HepG2 (cell line): ENCODE measurements at regions not wholly inside any gene's neighbourhood (a gene's known extent, or its start where the extent isn't known, plus 50 kb on each side); places are given as distances from the start of the nearest gene placed in this dataset.

Source experiments
- ATAC-seq: fragments of 200-7000 bp; cut with Tn5 transposase; 3 replicates; pipeline ENCODE4 v1.9.1; 2020; ENCODE audit warnings: mild to moderate bottlenecking, moderate library complexity
- BruUV-seq: library from RNA; stranded (reverse); fragments of 400-500 nt; replicated peaks from 2 replicates; lab custom pipeline; 2021; lab: Mats Ljungman, UMichigan
- CTCF ChIA-PET: fragments of 300-600 bp; formaldehyde crosslinking; extraction: SDS; loops from one replicate; lab custom pipeline; 2021; ENCODE audit warnings: low total read pairs, inconsistent platforms, low intra/inter-chr PET ratio; lab: Yijun Ruan, JAX
- POLR2A ChIA-PET: fragments of 350-600 bp; sonication (Branson Sonifier 250); formaldehyde crosslinking; loops from one replicate; lab custom pipeline; 2020; ENCODE audit warnings: antibody characterized with exemption, inconsistent platforms; lab: Yijun Ruan, JAX
- DNase-seq: peaks from one replicate; pipeline ENCODE4 v3.0.0-alpha.2; 2015; ENCODE audit warnings: low spot score
- FAIRE-seq: peaks from 3 replicates; lab custom pipeline; 2011; peaks lifted over from hg19 to GRCh38; lab: Jason Lieb, UNC
- H2AFZ ChIP-seq: one replicate; pipeline ENCODE4 v1.6.1; 2011; ENCODE audit warnings: low read length, inconsistent platforms
- H3K27ac ChIP-seq: fragments of 300-600 bp; 3 replicates; pipeline ENCODE4 v1.8.0; 2011; ENCODE audit warnings: mixed run types, mild to moderate bottlenecking, mixed read lengths, low read length, inconsistent platforms; ENCODE audit not compliant: insufficient read depth; ENCODE audit errors: extremely low read length
- H3K27me3 ChIP-seq, 2 experiments: fragments of 200-600 bp in 1 of 2; 2 replicates in 1 of 2; 3 replicates in 1 of 2; pipeline versions ENCODE4 v1.6.0 to v1.8.0; 2011; ENCODE audit warnings: low read length in 2 of 2, mild to moderate bottlenecking in 2 of 2, moderate library complexity in 2 of 2, inconsistent platforms in 1 of 2; ENCODE audit not compliant: insufficient read depth in 2 of 2, control insufficient read depth in 1 of 2
- H3K36me3 ChIP-seq, 2 experiments: fragments of 200-600 bp in 1 of 2; replicated peaks in 1 of 2; 2 replicates in 1 of 2; 3 replicates in 1 of 2; pipeline versions ENCODE4 v1.5.1 to v1.8.0; 2011; ENCODE audit warnings: low read length in 2 of 2, inconsistent platforms in 1 of 2; ENCODE audit not compliant: insufficient read depth in 2 of 2, control insufficient read depth in 1 of 2
- H3K4me1 ChIP-seq: 2 replicates; pipeline ENCODE4 v1.5.1; 2012; ENCODE audit warnings: low read length, inconsistent platforms; ENCODE audit not compliant: insufficient read depth
- H3K4me2 ChIP-seq: 2 replicates; pipeline ENCODE4 v1.6.0; 2011; ENCODE audit warnings: low read depth, low read length, inconsistent platforms
- H3K4me3 ChIP-seq, 3 experiments: fragments of 200-600 bp in 1 of 3; sonication (generic), shearing (Covaris generic) in 1 of 3; replicated peaks in 1 of 3; 2 replicates each; pipeline ENCODE4 v1.5.1; 2011 to 2016; ENCODE audit warnings: low read length in 3 of 3, inconsistent platforms in 2 of 3, low read depth in 2 of 3, mild to moderate bottlenecking in 2 of 3, control low read depth in 1 of 3, mixed read lengths in 1 of 3; ENCODE audit not compliant: insufficient read depth in 1 of 3
- H3K79me2 ChIP-seq: one replicate; pipeline ENCODE4 v1.6.1; 2011; ENCODE audit warnings: low read length, inconsistent platforms; ENCODE audit not compliant: insufficient read depth
- H3K9ac ChIP-seq: 2 replicates; pipeline ENCODE4 v1.6.0; 2011; ENCODE audit warnings: mild to moderate bottlenecking, low read depth, low read length, inconsistent platforms; ENCODE audit not compliant: insufficient read depth
- H3K9me3 ChIP-seq: 2 replicates; pipeline ENCODE4 v1.5.1; 2012; ENCODE audit warnings: mild to moderate bottlenecking, low read length
- H4K20me1 ChIP-seq: 2 replicates; pipeline ENCODE4 v1.6.0; 2011; ENCODE audit warnings: inconsistent platforms, mild to moderate bottlenecking, low read length, moderate library complexity; ENCODE audit not compliant: insufficient read depth
- IKZF1 ChIP-seq: fragments of 450-650 bp; IDR thresholded peaks from 2 replicates; pipeline ENCODE4 v1.7.1; 2016
- NFIB ChIP-seq: sonication (generic); formaldehyde crosslinking; IDR thresholded peaks from 2 replicates; pipeline ENCODE4 v1.9.0; 2021; ENCODE audit warnings: missing genetic modification reagents, mild to moderate bottlenecking, borderline replicate concordance
- NFIC ChIP-seq: IDR thresholded peaks from 2 replicates; pipeline ENCODE4 v1.6.1; 2012; ENCODE audit warnings: mild to moderate bottlenecking, low read length, inconsistent platforms
- TEAD3 ChIP-seq: optimal IDR thresholded peaks from 2 replicates; pipeline ENCODE3; 2016; ENCODE audit warnings: borderline replicate concordance
- ZNF20 ChIP-seq: sonication (generic); formaldehyde crosslinking; IDR thresholded peaks from 2 replicates; pipeline ENCODE4 v1.4.0; 2020; ENCODE audit warnings: mild to moderate bottlenecking, moderate library complexity, missing genetic modification reagents
- ZNF652 ChIP-seq: IDR thresholded peaks from 2 replicates; pipeline ENCODE4 v1.6.1; 2016; ENCODE audit warnings: low read depth, borderline replicate concordance
- ZNF792 ChIP-seq: IDR thresholded peaks from 2 replicates; pipeline ENCODE4 v1.6.1; 2016
- ZSCAN29 ChIP-seq: sonication (generic); formaldehyde crosslinking; conservative IDR thresholded peaks from 2 replicates; pipeline ENCODE4 v1.4.0; 2020; ENCODE audit warnings: mild to moderate bottlenecking, missing genetic modification reagents
- WGBS: methylation state at CpG from one replicate; pipeline ENCODE4 v1.1.6; 2017; ENCODE audit warnings: low lambda C conversion rate; 5-methylcytosine and 5-hydroxymethylcytosine counted together
- in situ Hi-C: cut with HindIII; loops from 2 replicates; pipeline ENCODE4 v1.10.0; 2017; ENCODE audit warnings: low pct_unique_long_range_greater_than_20kb; ENCODE audit not compliant: extremely low pct_ligation_motif_present
- intact Hi-C: fragments of 100-400 bp; cut with micrococcal nuclease; formaldehyde crosslinking; loops from one replicate; pipeline ENCODE4 v1.10.0; 2022; ENCODE audit not compliant: unreplicated experiment
- TF ChIP-seq, protein P1 (sequence below): sonication (generic); formaldehyde crosslinking; IDR thresholded peaks from 2 replicates; pipeline ENCODE4 v1.4.0; 2020; ENCODE audit warnings: mild to moderate bottlenecking, missing genetic modification reagents

GRCh38 chr4:83757121-83757621, 221.3 kb downstream of the GPAT3 start:
- H3K79me2 ChIP-seq: no peaks in the 10 kb centered on the region
- no peak for ATAC-seq
- ChIA-PET POLR2A (no interaction called here), CTCF (no interaction called here)
- H3K36me3 ChIP-seq: no peaks in the 10 kb centered on the region
- no peak overlapping the region for H3K4me3 ChIP-seq
- H3K27me3 ChIP-seq: no peaks in the 10 kb centered on the region
- H2AFZ ChIP-seq: no peak overlapping the region
- H3K9ac ChIP-seq: no peak overlapping the region
- no peaks in the 10 kb centered on the region for H3K9me3 ChIP-seq
- H3K27ac ChIP-seq: no peak overlapping the region
- H3K4me2 ChIP-seq: no peak overlapping the region
- FAIRE-seq: no peak
- no peaks in the 10 kb centered on the region for H3K4me1 ChIP-seq
- intact Hi-C loops (no loop called here), in situ Hi-C loops (loop anchor here (25.0 kb wide), 1 partner anchor 505 kb away; no protein-coding TSS in a partner anchor)
- TF ChIP-seq NFIC (no peak), ZSCAN29 (CRISPR knock-in tag) (no peak), NFIB (no peak), IKZF1 (no peak), ZNF792 (CRISPR knock-in tag) (no peak)
- H4K20me1 ChIP-seq: no peaks in the 10 kb centered on the region
- 0% methylated on average over 2 of the region's 2 CpGs for WGBS
- BruUV-seq: no TSS peak
- DNase-seq: no peak

DNA sequence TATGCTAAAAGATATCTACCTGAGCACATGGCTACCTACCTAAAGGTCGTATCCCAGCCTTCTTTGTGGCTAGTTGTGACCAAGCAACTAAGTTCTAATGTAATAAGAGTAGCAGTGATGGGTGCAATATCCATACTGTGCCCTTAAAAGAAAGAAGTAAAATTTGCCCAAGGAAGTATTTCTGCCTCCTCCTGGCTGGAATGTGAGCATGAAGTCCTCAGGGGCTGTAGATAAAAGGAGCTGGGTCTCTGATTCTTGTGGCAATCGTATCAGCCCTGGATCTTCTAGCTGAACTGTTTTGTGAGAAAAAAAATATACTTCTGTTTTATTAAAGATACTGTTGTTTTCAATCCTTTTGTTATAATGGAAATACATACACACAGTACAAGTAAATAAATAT, 217.4 kb downstream of the GPAT3 start:
- BruUV-seq: no TSS peak
- FAIRE-seq (no peak), DNase-seq (no peak), ATAC-seq (no peak)
- 3% methylated on average over 2 of the region's 2 CpGs for WGBS
- Histone ChIP-seq H3K27me3 (no peaks in the 10 kb centered on the region), H3K36me3 (no peaks in the 10 kb centered on the region), H3K4me1 (no peaks in the 10 kb centered on the region), H3K9me3 (no peaks in the 10 kb centered on the region), H3K4me2 (no peak overlapping the region), H2AFZ (no peak overlapping the region)
- in situ Hi-C loops: loop anchor here (25.0 kb wide), 1 partner anchor 509 kb away; no protein-coding TSS in a partner anchor
- POLR2A ChIA-PET: no interaction called here
- TF ChIP-seq ZNF20 (CRISPR knock-in tag): no peak
- TF ChIP-seq, protein P1, sequence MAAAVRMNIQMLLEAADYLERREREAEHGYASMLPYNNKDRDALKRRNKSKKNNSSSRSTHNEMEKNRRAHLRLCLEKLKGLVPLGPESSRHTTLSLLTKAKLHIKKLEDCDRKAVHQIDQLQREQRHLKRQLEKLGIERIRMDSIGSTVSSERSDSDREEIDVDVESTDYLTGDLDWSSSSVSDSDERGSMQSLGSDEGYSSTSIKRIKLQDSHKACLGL: no peak
- TF ChIP-seq ZNF652 (CRISPR knock-in tag): no peak
- peak; percentile 27 for TF ChIP-seq TEAD3
- TF ChIP-seq, all 625 proteins: peak for 1
- H4K20me1 ChIP-seq: no peaks in the 10 kb centered on the region
- intact Hi-C loops: no loop called here
- H3K9ac ChIP-seq: no peak overlapping the region
- no peaks in the 10 kb centered on the region for H3K79me2 ChIP-seq
- H3K27ac ChIP-seq: no peak overlapping the region
- CTCF ChIA-PET: no interaction called here
- H3K4me3 ChIP-seq: no peak overlapping the region
